ENCODE measurements at regions not wholly inside any gene's neighbourhood (a gene's known extent, or its start where the extent isn't known, plus 50 kb on each side); places are given as distances from the start of the nearest gene placed in this dataset.

DNA sequence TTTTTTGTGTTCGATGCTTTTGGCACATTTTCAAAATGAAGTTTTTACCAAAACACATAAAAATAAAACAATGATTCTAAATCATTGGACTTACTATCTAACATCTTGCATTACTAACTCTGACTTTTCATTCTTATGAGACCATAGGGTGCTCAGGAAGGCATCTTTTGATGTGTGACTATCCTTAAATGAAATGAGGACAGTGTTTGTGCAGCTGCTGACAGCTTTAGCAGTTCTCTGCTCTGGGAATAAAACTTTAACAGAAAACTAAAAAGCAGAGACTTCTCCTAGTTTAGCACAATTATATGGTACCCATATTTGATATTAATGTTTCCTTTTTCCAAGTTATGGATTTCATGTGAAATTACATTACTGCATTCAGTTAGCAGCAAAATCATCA is 471.6 kb downstream of the ARL4A start:
- TF ChIP-seq, protein P1, sequence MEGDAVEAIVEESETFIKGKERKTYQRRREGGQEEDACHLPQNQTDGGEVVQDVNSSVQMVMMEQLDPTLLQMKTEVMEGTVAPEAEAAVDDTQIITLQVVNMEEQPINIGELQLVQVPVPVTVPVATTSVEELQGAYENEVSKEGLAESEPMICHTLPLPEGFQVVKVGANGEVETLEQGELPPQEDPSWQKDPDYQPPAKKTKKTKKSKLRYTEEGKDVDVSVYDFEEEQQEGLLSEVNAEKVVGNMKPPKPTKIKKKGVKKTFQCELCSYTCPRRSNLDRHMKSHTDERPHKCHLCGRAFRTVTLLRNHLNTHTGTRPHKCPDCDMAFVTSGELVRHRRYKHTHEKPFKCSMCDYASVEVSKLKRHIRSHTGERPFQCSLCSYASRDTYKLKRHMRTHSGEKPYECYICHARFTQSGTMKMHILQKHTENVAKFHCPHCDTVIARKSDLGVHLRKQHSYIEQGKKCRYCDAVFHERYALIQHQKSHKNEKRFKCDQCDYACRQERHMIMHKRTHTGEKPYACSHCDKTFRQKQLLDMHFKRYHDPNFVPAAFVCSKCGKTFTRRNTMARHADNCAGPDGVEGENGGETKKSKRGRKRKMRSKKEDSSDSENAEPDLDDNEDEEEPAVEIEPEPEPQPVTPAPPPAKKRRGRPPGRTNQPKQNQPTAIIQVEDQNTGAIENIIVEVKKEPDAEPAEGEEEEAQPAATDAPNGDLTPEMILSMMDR (conservative IDR thresholded peaks at IDR 0.05), result no peak
- no peak overlapping the region for H3K27ac ChIP-seq

DNA sequence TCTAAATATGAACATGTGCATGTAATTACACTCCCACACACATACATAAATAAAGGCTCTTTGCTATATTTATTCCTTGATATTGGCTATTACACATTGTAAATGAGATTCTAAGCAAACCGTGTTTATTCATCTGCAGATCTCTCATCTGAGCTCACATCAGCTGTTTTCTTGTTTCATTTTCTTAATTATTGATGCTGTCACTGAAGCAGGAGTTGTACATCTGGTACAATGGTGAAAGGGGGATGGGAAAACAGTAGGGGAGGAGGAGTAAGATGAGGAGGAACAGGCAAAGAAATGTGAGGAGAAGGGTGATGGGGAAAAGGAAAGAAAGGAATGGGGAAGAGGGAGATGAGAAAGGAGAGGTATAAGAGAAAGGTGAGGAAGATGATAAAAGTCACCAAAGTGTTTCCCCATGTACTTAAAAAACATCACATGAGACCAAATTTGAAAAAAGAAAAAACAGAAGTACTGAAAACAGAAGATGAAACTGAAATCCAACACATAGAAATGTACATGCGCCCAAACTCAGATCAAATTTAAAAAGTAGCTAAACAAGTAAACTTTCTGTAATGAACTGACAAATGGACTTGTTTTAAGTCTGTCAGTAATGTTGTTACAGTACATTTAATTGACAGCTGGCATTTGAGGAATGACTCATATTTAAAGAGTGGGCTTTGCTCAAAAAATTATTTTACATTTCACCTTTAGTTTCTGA is 472.2 kb downstream of the ARL4A start:
- TF ChIP-seq, protein P1 (conservative IDR thresholded peaks at IDR 0.05), result no peak
- no peak overlapping the region for H3K27ac ChIP-seq

DNA sequence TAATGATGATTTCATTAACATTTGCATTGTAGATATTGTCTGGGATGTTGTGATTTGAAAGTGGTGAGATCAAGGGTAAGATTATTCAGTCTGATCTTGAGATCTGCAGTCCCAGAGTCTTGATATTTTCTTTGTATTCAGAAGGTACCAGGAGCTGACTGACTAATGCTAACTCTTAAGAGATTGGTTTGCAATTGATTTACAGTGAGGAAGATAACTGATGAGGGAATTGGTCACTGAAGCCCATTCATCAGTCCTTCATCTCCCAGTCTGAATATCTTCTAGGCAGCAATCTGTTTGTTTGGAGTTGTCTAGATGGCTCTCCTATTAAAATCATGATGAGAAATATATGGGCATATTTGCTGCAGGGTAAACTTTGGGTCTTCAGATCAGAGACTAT is 473.7 kb downstream of the ARL4A start:
- no peak overlapping the region for H3K27ac ChIP-seq
- TF ChIP-seq, protein P1 (conservative IDR thresholded peaks at IDR 0.05), result no peak

DNA sequence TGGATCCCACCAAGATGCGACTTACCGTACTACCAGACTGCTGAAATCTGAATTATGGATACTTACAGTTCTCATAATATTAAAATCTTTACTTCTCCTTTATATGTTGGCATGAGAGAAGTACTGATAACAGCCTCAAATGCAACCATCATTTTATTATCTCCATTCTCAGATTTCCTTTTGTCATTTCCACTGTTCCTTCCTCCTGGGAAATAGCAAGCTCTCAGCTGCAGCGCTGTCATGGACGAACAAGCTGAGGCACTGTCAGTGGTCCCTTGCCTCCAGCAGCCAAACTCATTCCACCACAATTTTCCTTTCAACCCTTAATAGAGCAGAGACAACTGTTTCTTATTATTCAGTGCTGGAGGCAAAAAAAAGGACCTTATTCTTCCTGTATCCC is 478.4 kb downstream of the ARL4A start:
- TF ChIP-seq, protein P1 (conservative IDR thresholded peaks at IDR 0.05), result no peak

DNA sequence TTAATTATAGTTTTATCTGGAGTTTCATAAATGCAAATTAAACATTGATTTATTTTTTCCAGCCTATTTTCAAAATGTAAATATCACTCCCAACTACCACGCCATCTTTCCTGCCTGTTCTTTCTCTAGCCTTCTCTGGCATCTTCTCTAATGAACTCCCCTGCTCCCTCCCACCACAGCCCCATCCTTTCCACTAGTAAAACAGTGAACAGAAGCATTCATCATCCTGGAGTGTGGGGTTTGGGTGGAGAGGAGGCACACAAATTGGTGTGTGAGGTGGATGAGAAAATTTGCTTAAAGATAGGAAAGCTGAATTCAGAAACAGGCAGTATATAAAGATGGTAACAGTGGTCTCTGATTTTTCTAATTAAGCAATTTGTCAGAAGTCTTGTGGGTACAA is 479.4 kb downstream of the ARL4A start:
- TF ChIP-seq, protein P1 (conservative IDR thresholded peaks at IDR 0.05), result no peak
- no peak overlapping the region for H3K27ac ChIP-seq

More for the DNA sequence above, 478.4 kb downstream of the ARL4A start:
- H3K27ac ChIP-seq, result no peak overlapping the region

DNA sequence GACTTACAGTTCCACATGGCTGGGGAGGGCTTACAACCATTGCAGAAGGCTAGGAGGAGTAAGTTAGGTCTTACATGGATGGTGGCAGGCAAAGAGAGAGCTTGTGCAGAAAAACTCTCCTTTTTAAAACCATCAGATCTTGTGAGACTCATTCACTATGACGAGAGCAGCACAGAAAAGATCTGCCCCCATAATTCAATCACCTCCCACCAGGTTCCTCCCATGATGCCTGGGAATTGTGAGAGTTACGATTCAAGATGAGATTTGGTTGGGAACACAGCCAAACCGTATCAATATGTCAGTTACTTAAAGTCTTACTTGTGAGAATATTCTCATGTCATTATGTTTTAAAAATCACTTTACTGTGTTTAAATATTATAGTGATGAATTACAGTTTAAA is 481.9 kb downstream of the ARL4A start:
- TF ChIP-seq, protein P1 (conservative IDR thresholded peaks at IDR 0.05), result no peak
- no peak overlapping the region for H3K27ac ChIP-seq

DNA sequence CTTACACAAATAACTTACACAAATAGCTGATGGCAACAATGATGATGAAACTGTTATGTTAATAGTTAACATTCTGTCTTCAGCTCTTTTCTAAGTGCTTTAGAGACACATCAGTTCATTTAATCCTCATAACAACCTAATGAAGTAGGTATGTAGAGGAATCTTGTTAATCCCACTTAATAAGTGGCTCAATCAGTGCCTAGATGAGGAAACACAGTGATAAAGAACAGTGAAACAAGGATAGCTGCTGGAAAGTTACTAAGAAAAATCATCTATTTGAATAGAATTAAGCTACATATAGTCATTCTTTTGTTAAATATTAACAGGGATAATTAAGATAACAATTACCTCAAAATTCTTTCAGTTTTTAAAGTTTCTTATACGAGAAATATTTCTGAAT is 487.6 kb downstream of the ARL4A start:
- TF ChIP-seq, protein P1 (conservative IDR thresholded peaks at IDR 0.05), result no peak
- no peak overlapping the region for H3K27ac ChIP-seq

Data from VCaP (cell line).